NOMO-1 treated with dmso at 0.1 percent for 144 hours (cell line): ENCODE measurements at regions not wholly inside any gene's neighbourhood (a gene's known extent, or its start where the extent isn't known, plus 50 kb on each side); places are given as distances from the start of the nearest gene placed in this dataset.

Source experiments
- DNase-seq: peaks from one replicate; lab custom pipeline; 2025; ENCODE audit not compliant: unreplicated experiment; lab: John Stamatoyannopoulos, UW

GRCh38 chr17:74151551-74152315 is 51.7 kb upstream of the RPL38 start:
- DNase-seq = no peak

DNA sequence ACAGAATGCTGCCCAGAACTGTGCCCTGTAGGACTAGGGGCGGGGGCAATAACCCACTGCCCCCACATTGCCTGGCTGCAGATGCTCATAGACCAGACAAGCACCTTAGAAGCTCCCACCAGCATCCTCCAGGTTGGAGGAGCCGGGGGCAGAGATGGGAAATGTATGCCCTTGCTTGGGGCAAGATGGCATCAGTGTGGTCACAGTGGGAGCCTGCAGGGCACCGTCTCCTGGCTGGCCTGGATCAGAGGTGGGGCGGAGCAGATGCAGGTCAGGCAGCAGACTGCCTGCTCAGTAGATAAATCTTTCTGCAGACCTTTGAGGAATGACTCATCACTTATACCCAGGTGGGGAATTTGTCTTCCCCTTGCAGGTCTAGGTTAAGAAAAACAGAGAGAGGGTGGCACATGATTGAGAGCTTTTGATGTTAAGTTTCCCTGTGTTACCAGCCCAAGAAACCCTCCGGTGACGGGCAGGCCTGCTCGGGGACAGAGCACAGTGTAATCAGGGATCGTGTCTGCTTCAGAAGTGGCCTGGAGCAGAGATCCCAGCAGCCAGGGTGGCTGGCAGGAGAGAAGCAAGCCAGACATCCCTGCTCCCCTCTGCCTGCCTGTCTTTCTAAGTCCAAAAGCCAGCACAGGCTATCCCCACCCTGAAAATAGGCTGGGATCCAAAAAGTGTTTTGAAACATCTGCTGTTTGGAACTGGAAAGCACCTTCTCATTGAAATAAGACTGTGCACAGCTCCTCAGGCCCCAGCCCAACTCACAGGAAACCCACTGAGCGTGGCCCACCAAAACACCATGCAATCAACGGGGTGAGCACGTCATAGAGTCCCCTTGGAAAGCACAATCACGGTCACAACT is 50.7 kb upstream of the RPL38 start:
- no peak for DNase-seq

DNA sequence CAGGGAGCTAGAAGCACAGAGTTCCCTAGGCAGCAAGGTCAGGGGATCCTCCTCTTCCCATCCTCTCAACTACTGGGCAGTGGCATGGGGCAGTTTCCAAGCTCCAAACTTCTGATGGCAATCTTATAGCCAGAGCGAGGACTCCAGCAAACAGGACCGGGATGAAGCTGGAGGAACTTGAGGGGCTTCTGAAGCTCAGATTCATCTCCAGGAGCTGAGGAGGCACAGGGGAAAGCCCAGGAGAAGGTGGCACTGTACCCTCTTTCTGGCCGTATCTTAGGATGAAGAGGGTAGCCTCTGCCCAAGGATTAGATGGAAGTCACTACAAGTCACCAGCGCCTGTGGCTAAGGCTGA is 50.0 kb upstream of the RPL38 start:
- no peak for DNase-seq
